ENCODE measurements at regions not wholly inside any gene's neighbourhood (a gene's known extent, or its start where the extent isn't known, plus 50 kb on each side); places are given as distances from the start of the nearest gene placed in this dataset.
"Not testable (repeated sequence)": the region's sequence is repeated elsewhere in the genome, so short reads cannot be mapped to it uniquely, and the experiment has no call there.

DNA sequence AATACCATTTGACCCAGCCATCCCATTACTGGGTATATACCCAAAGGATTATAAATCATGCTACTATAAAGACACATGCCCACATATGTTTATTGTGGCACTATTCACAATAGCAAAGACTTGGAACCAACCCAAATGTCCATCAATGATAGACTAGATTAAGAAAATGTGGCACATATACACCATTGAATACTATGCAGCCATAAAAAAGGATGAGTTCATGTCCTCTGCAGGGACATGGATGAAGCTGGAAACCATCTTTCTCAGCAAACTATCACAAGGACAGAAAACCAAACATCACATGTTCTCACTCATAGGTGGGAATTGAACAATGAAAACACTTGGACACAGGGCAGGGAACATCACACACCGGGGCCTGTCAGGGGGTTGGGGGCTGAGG is 135.2 kb downstream of the ZNF608 start:
- TF ChIP-seq EZH2 (IDR thresholded peaks at IDR 0.05; ENCODE audit: low read length, missing control alignments): not testable (repeated sequence)
- TF ChIP-seq, protein P1, sequence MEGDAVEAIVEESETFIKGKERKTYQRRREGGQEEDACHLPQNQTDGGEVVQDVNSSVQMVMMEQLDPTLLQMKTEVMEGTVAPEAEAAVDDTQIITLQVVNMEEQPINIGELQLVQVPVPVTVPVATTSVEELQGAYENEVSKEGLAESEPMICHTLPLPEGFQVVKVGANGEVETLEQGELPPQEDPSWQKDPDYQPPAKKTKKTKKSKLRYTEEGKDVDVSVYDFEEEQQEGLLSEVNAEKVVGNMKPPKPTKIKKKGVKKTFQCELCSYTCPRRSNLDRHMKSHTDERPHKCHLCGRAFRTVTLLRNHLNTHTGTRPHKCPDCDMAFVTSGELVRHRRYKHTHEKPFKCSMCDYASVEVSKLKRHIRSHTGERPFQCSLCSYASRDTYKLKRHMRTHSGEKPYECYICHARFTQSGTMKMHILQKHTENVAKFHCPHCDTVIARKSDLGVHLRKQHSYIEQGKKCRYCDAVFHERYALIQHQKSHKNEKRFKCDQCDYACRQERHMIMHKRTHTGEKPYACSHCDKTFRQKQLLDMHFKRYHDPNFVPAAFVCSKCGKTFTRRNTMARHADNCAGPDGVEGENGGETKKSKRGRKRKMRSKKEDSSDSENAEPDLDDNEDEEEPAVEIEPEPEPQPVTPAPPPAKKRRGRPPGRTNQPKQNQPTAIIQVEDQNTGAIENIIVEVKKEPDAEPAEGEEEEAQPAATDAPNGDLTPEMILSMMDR (conservative IDR thresholded peaks at IDR 0.05 in 1 of 2, IDR thresholded peaks at IDR 0.05 in 1 of 2; ENCODE audit: low read depth in 1 of 2, low read length in 2 of 2): not testable (repeated sequence)

All from fibroblast of lung (primary cell).